ENCODE measurements at regions not wholly inside any gene's neighbourhood (a gene's known extent, or its start where the extent isn't known, plus 50 kb on each side); places are given as distances from the start of the nearest gene placed in this dataset.

GRCh38 chr5:104130320-104130719, 567.7 kb upstream of the NUDT12 start:
- H3K36me3 ChIP-seq (ENCODE audit: control insufficient read depth in 2 of 3, insufficient read depth in 3 of 3, low read length in 3 of 3) = no peaks in the 10 kb centered on the region
- H3K9me3 ChIP-seq (ENCODE audit: control insufficient read depth in 2 of 3, insufficient read depth in 1 of 3, low read length in 3 of 3) = peaks cover 0 to 8% (median 0%) of the 10 kb centered on the region in 3 donors
- H3K27me3 ChIP-seq (ENCODE audit: control insufficient read depth, insufficient read depth, low read length) = no peaks in the 10 kb centered on the region
- H3K4me3 ChIP-seq (ENCODE audit: low read length in 3 of 3) = no peak overlapping the region
- H3K4me1 ChIP-seq (ENCODE audit: control insufficient read depth in 2 of 3, insufficient read depth in 2 of 3, low read depth in 1 of 3, low read length in 3 of 3) = no peaks in the 10 kb centered on the region
- intact Hi-C loops (cut with DNase I) = no loop called here
- TF ChIP-seq, protein P1, sequence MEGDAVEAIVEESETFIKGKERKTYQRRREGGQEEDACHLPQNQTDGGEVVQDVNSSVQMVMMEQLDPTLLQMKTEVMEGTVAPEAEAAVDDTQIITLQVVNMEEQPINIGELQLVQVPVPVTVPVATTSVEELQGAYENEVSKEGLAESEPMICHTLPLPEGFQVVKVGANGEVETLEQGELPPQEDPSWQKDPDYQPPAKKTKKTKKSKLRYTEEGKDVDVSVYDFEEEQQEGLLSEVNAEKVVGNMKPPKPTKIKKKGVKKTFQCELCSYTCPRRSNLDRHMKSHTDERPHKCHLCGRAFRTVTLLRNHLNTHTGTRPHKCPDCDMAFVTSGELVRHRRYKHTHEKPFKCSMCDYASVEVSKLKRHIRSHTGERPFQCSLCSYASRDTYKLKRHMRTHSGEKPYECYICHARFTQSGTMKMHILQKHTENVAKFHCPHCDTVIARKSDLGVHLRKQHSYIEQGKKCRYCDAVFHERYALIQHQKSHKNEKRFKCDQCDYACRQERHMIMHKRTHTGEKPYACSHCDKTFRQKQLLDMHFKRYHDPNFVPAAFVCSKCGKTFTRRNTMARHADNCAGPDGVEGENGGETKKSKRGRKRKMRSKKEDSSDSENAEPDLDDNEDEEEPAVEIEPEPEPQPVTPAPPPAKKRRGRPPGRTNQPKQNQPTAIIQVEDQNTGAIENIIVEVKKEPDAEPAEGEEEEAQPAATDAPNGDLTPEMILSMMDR (IDR thresholded peaks at IDR 0.05; ENCODE audit: borderline replicate concordance, extremely low read depth, insufficient read depth) = no peak
- no peak for DNase-seq
- FAIRE-seq = no peak
- H3K9ac ChIP-seq (ENCODE audit: low read length in 3 of 3) = no peak overlapping the region
- no peak overlapping the region for H3K27ac ChIP-seq (ENCODE audit: low read depth in 2 of 2, low read length in 2 of 2)

DNA sequence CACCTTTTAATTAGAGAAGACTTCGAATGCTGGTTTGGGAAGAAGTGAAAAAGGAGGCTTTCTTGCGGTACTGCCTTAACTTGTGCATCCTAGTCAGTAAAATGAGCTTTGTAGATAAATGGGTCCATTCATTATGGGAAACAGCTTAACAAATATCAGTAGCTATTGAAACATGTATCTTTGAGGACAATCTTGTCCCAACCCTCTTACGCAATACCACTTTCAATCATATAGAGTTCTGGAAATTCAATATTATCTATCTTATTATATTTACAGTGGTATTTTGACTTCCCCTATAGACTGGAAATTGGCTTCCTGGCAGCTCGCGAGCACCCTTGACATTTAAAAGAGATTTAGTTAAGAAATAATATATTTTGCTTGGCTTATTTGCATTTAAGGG, 565.8 kb upstream of the NUDT12 start:
- no peaks in the 10 kb centered on the region for H3K27me3 ChIP-seq (ENCODE audit: control insufficient read depth, insufficient read depth, low read length)
- H3K4me3 ChIP-seq (ENCODE audit: low read length in 3 of 3) = no peak overlapping the region
- no peaks in the 10 kb centered on the region for H3K36me3 ChIP-seq (ENCODE audit: control insufficient read depth in 2 of 3, insufficient read depth in 3 of 3, low read length in 3 of 3)
- H3K4me1 ChIP-seq (ENCODE audit: control insufficient read depth in 2 of 3, insufficient read depth in 2 of 3, low read depth in 1 of 3, low read length in 3 of 3) = no peaks in the 10 kb centered on the region
- no peak overlapping the region for H3K9ac ChIP-seq (ENCODE audit: low read length in 3 of 3)
- intact Hi-C loops (cut with DNase I) = no loop called here
- DNase-seq (no peak), FAIRE-seq (no peak)
- no peak overlapping the region for H3K27ac ChIP-seq (ENCODE audit: low read depth in 2 of 2, low read length in 2 of 2)
- TF ChIP-seq, protein P1 (IDR thresholded peaks at IDR 0.05; ENCODE audit: borderline replicate concordance, extremely low read depth, insufficient read depth) = no peak
- no peaks in the 10 kb centered on the region for H3K9me3 ChIP-seq (ENCODE audit: control insufficient read depth in 2 of 3, insufficient read depth in 1 of 3, low read length in 3 of 3)

DNA sequence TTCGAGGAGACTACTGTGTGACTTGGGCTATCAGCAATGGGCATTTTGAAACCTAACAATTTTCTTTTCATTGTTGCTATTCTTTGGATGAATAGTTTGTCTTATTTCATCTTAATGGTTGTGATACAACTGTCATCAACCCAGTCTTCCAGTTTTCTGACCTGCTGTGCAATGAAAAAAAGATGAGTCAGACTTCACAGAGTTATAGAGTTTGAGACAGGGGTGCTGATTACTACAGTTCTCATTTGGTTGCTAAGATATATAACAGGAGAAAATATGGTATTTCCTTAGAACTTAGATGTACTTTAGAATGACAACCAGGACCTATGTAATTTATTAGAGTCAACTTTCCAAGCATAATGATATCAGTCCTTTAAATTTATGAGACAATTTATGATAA, 564.4 kb upstream of the NUDT12 start:
- Histone ChIP-seq H3K9me3 (ENCODE audit: control insufficient read depth in 2 of 3, insufficient read depth in 1 of 3, low read length in 3 of 3) (no peaks in the 10 kb centered on the region), H3K4me1 (ENCODE audit: control insufficient read depth in 2 of 3, insufficient read depth in 2 of 3, low read depth in 1 of 3, low read length in 3 of 3) (no peaks in the 10 kb centered on the region), H3K9ac (ENCODE audit: low read length in 3 of 3) (no peak overlapping the region), H3K27ac (ENCODE audit: low read depth in 2 of 2, low read length in 2 of 2) (no peak overlapping the region), H3K27me3 (ENCODE audit: control insufficient read depth, insufficient read depth, low read length) (no peaks in the 10 kb centered on the region), H3K36me3 (ENCODE audit: control insufficient read depth in 2 of 3, insufficient read depth in 3 of 3, low read length in 3 of 3) (no peaks in the 10 kb centered on the region), H3K4me3 (ENCODE audit: low read length in 3 of 3) (no peak overlapping the region)
- DNase-seq = no peak
- intact Hi-C loops (cut with DNase I) = no loop called here
- TF ChIP-seq, protein P1 (IDR thresholded peaks at IDR 0.05; ENCODE audit: borderline replicate concordance, extremely low read depth, insufficient read depth) = no peak
- no peak for FAIRE-seq

DNA sequence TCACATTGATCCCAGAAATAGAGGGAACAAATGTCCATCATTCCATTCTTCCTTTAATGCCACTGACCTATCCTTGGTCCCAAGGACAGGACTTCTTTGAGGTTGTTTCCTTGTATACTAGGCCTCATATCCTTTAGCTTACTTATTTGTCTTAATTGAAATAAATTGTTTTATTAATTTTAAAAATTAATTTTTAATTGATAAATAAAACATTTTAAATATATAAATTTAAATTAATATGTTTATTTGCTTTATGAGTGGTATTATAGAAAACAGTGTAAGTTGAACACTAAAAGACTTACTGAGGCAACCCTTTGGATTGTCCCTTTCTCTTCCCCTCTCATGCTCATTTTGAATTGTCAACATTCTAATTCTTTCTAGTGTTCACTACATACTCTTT, 556.9 kb upstream of the NUDT12 start:
- H3K9me3 ChIP-seq (ENCODE audit: control insufficient read depth in 2 of 3, insufficient read depth in 1 of 3, low read length in 3 of 3) = no peaks in the 10 kb centered on the region
- FAIRE-seq (peak; percentile 68), DNase-seq (no peak)
- H3K27ac ChIP-seq (ENCODE audit: low read depth in 2 of 2, low read length in 2 of 2) = no peak overlapping the region
- TF ChIP-seq, protein P1 (IDR thresholded peaks at IDR 0.05; ENCODE audit: borderline replicate concordance, extremely low read depth, insufficient read depth) = no peak
- H3K4me1 ChIP-seq (ENCODE audit: control insufficient read depth in 2 of 3, insufficient read depth in 2 of 3, low read depth in 1 of 3, low read length in 3 of 3) = no peaks in the 10 kb centered on the region
- H3K9ac ChIP-seq (ENCODE audit: low read length in 3 of 3) = no peak overlapping the region
- intact Hi-C loops (cut with DNase I) = no loop called here
- no peak overlapping the region for H3K4me3 ChIP-seq (ENCODE audit: low read length in 3 of 3)
- no peaks in the 10 kb centered on the region for H3K36me3 ChIP-seq (ENCODE audit: control insufficient read depth in 2 of 3, insufficient read depth in 3 of 3, low read length in 3 of 3)
- H3K27me3 ChIP-seq (ENCODE audit: control insufficient read depth, insufficient read depth, low read length) = no peaks in the 10 kb centered on the region
